ENCODE measurements at regions not wholly inside any gene's neighbourhood (a gene's known extent, or its start where the extent isn't known, plus 50 kb on each side); places are given as distances from the start of the nearest gene placed in this dataset.
"Not testable (repeated sequence)": the region's sequence is repeated elsewhere in the genome, so short reads cannot be mapped to it uniquely, and the experiment has no call there.

DNA sequence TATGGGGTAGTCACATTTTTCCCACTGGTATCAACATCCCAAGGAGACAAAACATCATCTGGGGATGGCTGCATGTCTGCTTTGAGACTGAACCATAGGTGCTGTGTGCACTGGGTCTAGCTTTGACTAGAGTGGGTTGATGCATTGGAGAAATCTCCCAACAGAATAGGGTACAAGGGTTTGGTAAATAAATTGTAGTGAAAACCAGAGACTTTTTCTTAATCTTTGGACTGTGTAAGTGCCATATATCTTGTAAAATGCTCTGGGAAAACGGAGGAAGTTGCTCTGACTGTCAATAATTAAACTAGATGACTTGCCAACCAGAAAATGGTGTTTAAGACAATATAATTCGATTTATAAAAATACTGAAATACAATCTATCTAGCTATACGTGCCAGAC is 1064.0 kb upstream of the SLIT2 start:
- Histone ChIP-seq H3K36me3 (ENCODE audit: control insufficient read depth, low read length) (no peaks in the 10 kb centered on the region), H3K27ac (ENCODE audit: low read depth, low read length) (no peak overlapping the region), H3K79me2 (ENCODE audit: control insufficient read depth, low read length) (no peaks in the 10 kb centered on the region)

DNA sequence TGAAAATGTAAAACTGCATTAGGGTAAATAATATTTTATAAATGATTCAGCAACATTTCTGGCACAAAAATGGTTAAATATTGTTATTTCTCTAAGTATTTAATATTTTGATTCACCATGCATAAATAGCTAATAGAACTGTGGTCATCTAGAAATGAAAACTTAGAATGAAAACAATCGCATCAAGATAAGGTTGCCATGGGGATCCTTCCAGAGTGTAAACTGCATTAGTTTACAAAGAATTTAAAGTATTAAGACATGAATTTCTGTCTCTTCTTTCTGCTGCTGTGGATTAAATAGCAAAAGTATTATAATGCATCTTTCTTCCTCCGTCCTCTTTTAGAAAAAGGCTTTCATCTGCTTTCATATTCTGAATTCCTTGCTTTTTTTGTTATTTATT is 1064.6 kb upstream of the SLIT2 start:
- TF ChIP-seq, protein P1, sequence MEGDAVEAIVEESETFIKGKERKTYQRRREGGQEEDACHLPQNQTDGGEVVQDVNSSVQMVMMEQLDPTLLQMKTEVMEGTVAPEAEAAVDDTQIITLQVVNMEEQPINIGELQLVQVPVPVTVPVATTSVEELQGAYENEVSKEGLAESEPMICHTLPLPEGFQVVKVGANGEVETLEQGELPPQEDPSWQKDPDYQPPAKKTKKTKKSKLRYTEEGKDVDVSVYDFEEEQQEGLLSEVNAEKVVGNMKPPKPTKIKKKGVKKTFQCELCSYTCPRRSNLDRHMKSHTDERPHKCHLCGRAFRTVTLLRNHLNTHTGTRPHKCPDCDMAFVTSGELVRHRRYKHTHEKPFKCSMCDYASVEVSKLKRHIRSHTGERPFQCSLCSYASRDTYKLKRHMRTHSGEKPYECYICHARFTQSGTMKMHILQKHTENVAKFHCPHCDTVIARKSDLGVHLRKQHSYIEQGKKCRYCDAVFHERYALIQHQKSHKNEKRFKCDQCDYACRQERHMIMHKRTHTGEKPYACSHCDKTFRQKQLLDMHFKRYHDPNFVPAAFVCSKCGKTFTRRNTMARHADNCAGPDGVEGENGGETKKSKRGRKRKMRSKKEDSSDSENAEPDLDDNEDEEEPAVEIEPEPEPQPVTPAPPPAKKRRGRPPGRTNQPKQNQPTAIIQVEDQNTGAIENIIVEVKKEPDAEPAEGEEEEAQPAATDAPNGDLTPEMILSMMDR (IDR thresholded peaks at IDR 0.05; ENCODE audit: low read depth, low read length, poor library complexity, severe bottlenecking): no peak
- no peak for TF ChIP-seq EZH2phosphoT487 (IDR thresholded peaks at IDR 0.05; ENCODE audit: borderline replicate concordance, low read length)
- Histone ChIP-seq H3K4me3 (ENCODE audit: low read length) (no peak overlapping the region), H3K79me2 (ENCODE audit: control insufficient read depth, low read length) (no peaks in the 10 kb centered on the region), H3K9me2 (replicated peaks; ENCODE audit: control insufficient read depth, low read length) (no peaks in the 10 kb centered on the region), H3K27me3 (ENCODE audit: control insufficient read depth, low read length) (no peaks in the 10 kb centered on the region), H4K20me1 (ENCODE audit: control insufficient read depth, insufficient read depth, low read depth, low read length) (no peaks in the 10 kb centered on the region), H3F3A (ENCODE audit: control insufficient read depth, insufficient read depth) (no peaks in the 10 kb centered on the region), H3K27ac (ENCODE audit: low read depth, low read length) (no peak overlapping the region), H3K4me1 (ENCODE audit: control insufficient read depth, low read length) (no peaks in the 10 kb centered on the region), H3K9me3 (ENCODE audit: control insufficient read depth, insufficient read depth, low read length) (no peaks in the 10 kb centered on the region), H3K4me2 (ENCODE audit: low read length) (no peak overlapping the region), H3K36me3 (ENCODE audit: control insufficient read depth, low read length) (no peaks in the 10 kb centered on the region)

More for the DNA sequence above, 1064.0 kb upstream of the SLIT2 start:
- H3K4me3 ChIP-seq (ENCODE audit: low read length): no peak overlapping the region
- H3K27me3 ChIP-seq (ENCODE audit: control insufficient read depth, low read length): no peaks in the 10 kb centered on the region
- no peaks in the 10 kb centered on the region for H3K4me1 ChIP-seq (ENCODE audit: control insufficient read depth, low read length)
- H4K20me1 ChIP-seq (ENCODE audit: control insufficient read depth, insufficient read depth, low read depth, low read length): no peaks in the 10 kb centered on the region
- no peak overlapping the region for H3K4me2 ChIP-seq (ENCODE audit: low read length)
- H3F3A ChIP-seq (ENCODE audit: control insufficient read depth, insufficient read depth): no peaks in the 10 kb centered on the region
- TF ChIP-seq EZH2phosphoT487 (IDR thresholded peaks at IDR 0.05; ENCODE audit: borderline replicate concordance, low read length): no peak
- TF ChIP-seq, protein P1 (IDR thresholded peaks at IDR 0.05; ENCODE audit: low read depth, low read length, poor library complexity, severe bottlenecking): no peak
- no peaks in the 10 kb centered on the region for H3K9me2 ChIP-seq (replicated peaks; ENCODE audit: control insufficient read depth, low read length)
- H3K9me3 ChIP-seq (ENCODE audit: control insufficient read depth, insufficient read depth, low read length): no peaks in the 10 kb centered on the region

DNA sequence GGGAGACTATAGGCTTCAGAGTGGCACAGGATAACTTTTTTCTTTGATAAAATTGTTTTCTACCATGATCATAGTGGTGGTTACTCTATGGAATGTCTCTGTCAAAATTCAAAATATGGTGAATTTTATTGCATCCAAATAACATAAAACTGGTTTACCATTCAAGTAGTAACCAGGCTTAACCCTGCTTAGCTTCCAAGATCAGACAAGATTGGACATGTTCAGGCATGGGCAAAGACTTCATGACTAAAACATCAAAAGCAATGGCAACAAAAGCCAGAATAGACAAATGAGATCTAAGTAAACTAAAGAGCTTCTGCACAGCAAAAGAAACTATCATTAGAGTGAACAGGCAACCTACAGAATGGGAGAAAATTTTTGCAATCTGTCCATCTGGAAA is 1070.1 kb upstream of the SLIT2 start:
- H3K9me3 ChIP-seq (ENCODE audit: control insufficient read depth, insufficient read depth, low read length); H3K4me3 ChIP-seq (ENCODE audit: low read length); H3K9me2 ChIP-seq (replicated peaks; ENCODE audit: control insufficient read depth, low read length); H3K4me1 ChIP-seq (ENCODE audit: control insufficient read depth, low read length); H3K4me2 ChIP-seq (ENCODE audit: low read length); H3F3A ChIP-seq (ENCODE audit: control insufficient read depth, insufficient read depth); H3K79me2 ChIP-seq (ENCODE audit: control insufficient read depth, low read length); H3K36me3 ChIP-seq (ENCODE audit: control insufficient read depth, low read length); H3K27ac ChIP-seq (ENCODE audit: low read depth, low read length); H4K20me1 ChIP-seq (ENCODE audit: control insufficient read depth, insufficient read depth, low read depth, low read length); H3K27me3 ChIP-seq (ENCODE audit: control insufficient read depth, low read length): not testable (repeated sequence)

DNA sequence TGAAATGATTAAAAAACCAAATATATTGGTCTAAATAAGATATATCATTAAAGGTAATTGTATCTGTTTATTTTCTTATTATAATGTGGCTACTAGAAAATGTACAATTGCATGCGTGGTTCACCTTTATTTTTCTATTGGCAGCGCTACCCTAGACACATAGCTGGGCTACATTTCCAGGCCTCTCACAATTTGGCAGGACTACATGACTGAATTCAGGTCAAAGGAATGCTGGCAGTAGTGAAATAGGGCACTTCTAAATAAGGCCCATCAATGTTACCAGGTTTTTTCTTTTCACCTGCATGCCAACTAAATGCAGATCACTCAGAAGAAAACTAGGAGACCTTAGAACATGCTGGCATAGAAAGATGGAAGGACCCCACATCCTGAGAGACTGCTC is 1072.9 kb upstream of the SLIT2 start:
- Histone ChIP-seq H3K27me3 (ENCODE audit: control insufficient read depth, low read length) (no peaks in the 10 kb centered on the region), H3F3A (ENCODE audit: control insufficient read depth, insufficient read depth) (no peaks in the 10 kb centered on the region), H3K4me2 (ENCODE audit: low read length) (no peak overlapping the region), H3K9me2 (replicated peaks; ENCODE audit: control insufficient read depth, low read length) (no peaks in the 10 kb centered on the region), H3K9me3 (ENCODE audit: control insufficient read depth, insufficient read depth, low read length) (no peaks in the 10 kb centered on the region), H3K4me3 (ENCODE audit: low read length) (no peak overlapping the region), H3K27ac (ENCODE audit: low read depth, low read length) (no peak overlapping the region), H3K36me3 (ENCODE audit: control insufficient read depth, low read length) (no peaks in the 10 kb centered on the region), H3K4me1 (ENCODE audit: control insufficient read depth, low read length) (no peaks in the 10 kb centered on the region), H3K79me2 (ENCODE audit: control insufficient read depth, low read length) (no peaks in the 10 kb centered on the region), H4K20me1 (ENCODE audit: control insufficient read depth, insufficient read depth, low read depth, low read length) (no peaks in the 10 kb centered on the region)
- TF ChIP-seq, protein P1 (IDR thresholded peaks at IDR 0.05; ENCODE audit: low read depth, low read length, poor library complexity, severe bottlenecking): no peak
- no peak for TF ChIP-seq EZH2phosphoT487 (IDR thresholded peaks at IDR 0.05; ENCODE audit: borderline replicate concordance, low read length)

All from DOHH2 (cell line).